GM23338 (cell line): ENCODE measurements at regions not wholly inside any gene's neighbourhood (a gene's known extent, or its start where the extent isn't known, plus 50 kb on each side); places are given as distances from the start of the nearest gene placed in this dataset.

Experiments used
- ATAC-seq: fragments of 200-7000 bp; cut with Tn5 transposase; 3 replicates; pipeline ENCODE4 v1.9.1; 2020
- DNase-seq: peaks from one replicate; pipeline ENCODE4 v3.0.0-alpha.2; 2015; ENCODE audit warnings: low spot score
- H2AFZ ChIP-seq: fragments of 200-600 bp; sonication (generic); 2 replicates; pipeline ENCODE4 v1.8.0; 2016; ENCODE audit warnings: antibody characterized with exemption, mild to moderate bottlenecking, moderate library complexity
- H3F3A ChIP-seq: fragments of 200-600 bp; sonication (generic); replicated peaks from 2 replicates; pipeline ENCODE4 v1.8.0; 2017; ENCODE audit warnings: antibody characterized with exemption, mixed run types, low read depth
- H3K27ac ChIP-seq: fragments of 200-600 bp; sonication (generic); 2 replicates; pipeline ENCODE4 v1.6.1; 2016; ENCODE audit warnings: low read depth
- H3K27me3 ChIP-seq: fragments of 200-600 bp; sonication (generic); 2 replicates; pipeline ENCODE4 v1.8.0; 2016; ENCODE audit warnings: mild to moderate bottlenecking, mixed run types, moderate library complexity; ENCODE audit not compliant: insufficient read depth
- H3K36me3 ChIP-seq: fragments of 200-600 bp; sonication (generic); 2 replicates; pipeline ENCODE4 v1.8.0; 2016; ENCODE audit warnings: mild to moderate bottlenecking; ENCODE audit not compliant: insufficient read depth
- H3K4me1 ChIP-seq: fragments of 200-600 bp; sonication (generic); 2 replicates; pipeline ENCODE4 v1.8.0; 2016; ENCODE audit warnings: mild to moderate bottlenecking, moderate library complexity; ENCODE audit not compliant: insufficient read depth
- H3K4me2 ChIP-seq: fragments of 200-600 bp; sonication (generic); 2 replicates; pipeline ENCODE4 v1.7.1; 2017; ENCODE audit warnings: mixed run types
- H3K4me3 ChIP-seq: fragments of 200-600 bp; sonication (generic); 2 replicates; pipeline ENCODE4 v1.6.1; 2016; ENCODE audit warnings: mixed run types
- H3K79me2 ChIP-seq: fragments of 200-600 bp; sonication (generic); replicated peaks from 2 replicates; pipeline ENCODE4 v1.8.0; 2017; ENCODE audit warnings: mild to moderate bottlenecking; ENCODE audit not compliant: insufficient read depth
- H3K9me2 ChIP-seq: fragments of 200-600 bp; sonication (generic); 2 replicates; pipeline ENCODE4 v1.8.0; 2017; ENCODE audit not compliant: insufficient read depth
- H4K20me1 ChIP-seq: fragments of 200-600 bp; sonication (generic); replicated peaks from 2 replicates; pipeline ENCODE4 v1.8.0; 2017; ENCODE audit warnings: mild to moderate bottlenecking; ENCODE audit not compliant: insufficient read depth
- H3K27ac Mint-ChIP-seq: 2 replicates; pipeline ENCODE4 v1.8.0; 2020; ENCODE audit warnings: inconsistent platforms, mild to moderate bottlenecking, moderate library complexity, mixed read lengths
- H3K27me3 Mint-ChIP-seq: 3 replicates; pipeline ENCODE4 v1.8.0; 2022; ENCODE audit warnings: low read depth, mild to moderate bottlenecking, moderate library complexity, mixed read lengths, inconsistent platforms; ENCODE audit not compliant: insufficient read depth, poor library complexity
- H3K36me3 Mint-ChIP-seq: 3 replicates; pipeline ENCODE4 v1.8.0; 2021; ENCODE audit warnings: low read depth, mild to moderate bottlenecking, inconsistent platforms, moderate library complexity, mixed read lengths
- H3K4me1 Mint-ChIP-seq: 3 replicates; pipeline ENCODE4 v1.8.0; 2020; ENCODE audit warnings: mild to moderate bottlenecking, inconsistent platforms, mixed read lengths
- H3K4me3 Mint-ChIP-seq: 3 replicates; pipeline ENCODE4 v1.8.0; 2021; ENCODE audit warnings: moderate library complexity, mild to moderate bottlenecking, inconsistent platforms, mixed read lengths
- H3K9me3 Mint-ChIP-seq: 3 replicates; pipeline ENCODE4 v1.8.0; 2020; ENCODE audit warnings: moderate library complexity, mild to moderate bottlenecking, inconsistent platforms, mixed read lengths
- CREB1 ChIP-seq: fragments of 250-450 bp; sonication (Bioruptor Pico); IDR thresholded peaks from 2 replicates; pipeline ENCODE4 v1.5.0; 2020; ENCODE audit warnings: low read depth, mild to moderate bottlenecking, moderate library complexity
- ETS1 ChIP-seq: IDR thresholded peaks from 2 replicates; pipeline ENCODE4 v1.6.1; 2016; ENCODE audit warnings: antibody characterized with exemption
- EZH2 ChIP-seq: fragments of 200-600 bp; sonication (generic); IDR thresholded peaks from one replicate; pipeline ENCODE4 v1.8.0; 2017; ENCODE audit warnings: antibody characterized with exemption, mild to moderate bottlenecking, low read depth; ENCODE audit not compliant: unreplicated experiment
- EZH2phosphoT487 ChIP-seq: fragments of 200-600 bp; sonication (generic); IDR thresholded peaks from one replicate; pipeline ENCODE4 v1.8.1; 2018; ENCODE audit warnings: antibody characterized with exemption; ENCODE audit not compliant: unreplicated experiment
- JUNB ChIP-seq: IDR thresholded peaks from one replicate; pipeline ENCODE4 v1.6.1; 2016; ENCODE audit warnings: antibody characterized with exemption; ENCODE audit not compliant: unreplicated experiment
- NANOG ChIP-seq: IDR thresholded peaks from 2 replicates; pipeline ENCODE4 v1.6.1; 2016; ENCODE audit warnings: antibody characterized with exemption, borderline replicate concordance
- STAT1 ChIP-seq: IDR thresholded peaks from one replicate; pipeline ENCODE4 v1.6.1; 2016; ENCODE audit warnings: antibody characterized with exemption; ENCODE audit not compliant: unreplicated experiment
- ZNF114 ChIP-seq: fragments of 250-450 bp; sonication (Bioruptor Pico); IDR thresholded peaks from 2 replicates; pipeline ENCODE4 v1.5.0; 2020; ENCODE audit warnings: mild to moderate bottlenecking, moderate library complexity
- ZNF331 ChIP-seq: fragments of 250-450 bp; sonication (Bioruptor Pico); IDR thresholded peaks from 2 replicates; pipeline ENCODE4 v1.5.0; 2020; ENCODE audit warnings: low read depth, mild to moderate bottlenecking, moderate library complexity
- ZNF462 ChIP-seq: fragments of 250-450 bp; sonication (Bioruptor Pico); IDR thresholded peaks from 2 replicates; pipeline ENCODE4 v1.5.0; 2020; ENCODE audit warnings: mild to moderate bottlenecking, moderate library complexity

GRCh38 chrX:28042826-28043564, 61.7 kb upstream of the DCAF8L1 start:
- TF ChIP-seq NANOG (no peak), JUNB (no peak), ZNF114 (CRISPR knock-in tag) (no peak), STAT1 (no peak), EZH2phosphoT487 (no peak), EZH2 (no peak), ETS1 (no peak), ZNF331 (CRISPR knock-in tag) (no peak), ZNF462 (CRISPR knock-in tag) (no peak), CREB1 (CRISPR knock-in tag) (no peak)
- Histone ChIP-seq H3F3A (no peaks in the 10 kb centered on the region), H3K36me3 (no peaks in the 10 kb centered on the region), H3K27ac (no peak overlapping the region), H3K4me3 (no peak overlapping the region), H4K20me1 (no peaks in the 10 kb centered on the region), H3K9me2 (no peaks in the 10 kb centered on the region), H2AFZ (no peak overlapping the region), H3K27me3 (no peaks in the 10 kb centered on the region), H3K4me2 (no peak overlapping the region), H3K4me1 (no peaks in the 10 kb centered on the region), H3K79me2 (no peaks in the 10 kb centered on the region)
- Mint-ChIP-seq H3K36me3 (no peaks in the 10 kb centered on the region), H3K9me3 (peaks cover 2% of the 10 kb centered on the region; the same call in 1 of the 3 replicates), H3K4me1 (no peaks in the 10 kb centered on the region), H3K27ac (no peak overlapping the region), H3K4me3 (no peak overlapping the region), H3K27me3 (no peaks in the 10 kb centered on the region)
- ATAC-seq (no peak), DNase-seq (no peak)
